Kidney (tissue), 13 donors: ENCODE measurements at regions not wholly inside any gene's neighbourhood (a gene's known extent, or its start where the extent isn't known, plus 50 kb on each side); places are given as distances from the start of the nearest gene placed in this dataset.
A peak's percentile ranks its signal among the peaks of the same experiment; 100 is the strongest.

Experiments
- DNase-seq, 5 donors: peaks; one replicate each; pipeline ENCODE4 v3.0.0-alpha.2; 2013 to 2020
- FAIRE-seq: peaks from 2 replicates; lab custom pipeline; 2012; peaks lifted over from hg19 to GRCh38; lab: Jason Lieb, UNC
- H3K27ac ChIP-seq, 2 donors: one replicate each; pipeline ENCODE4 v1.7.0; 2013; ENCODE audit warnings: low read depth in 2 of 2, low read length in 2 of 2, inconsistent platforms in 1 of 2
- H3K27me3 ChIP-seq: one replicate; pipeline ENCODE4 v1.7.1; 2013; ENCODE audit warnings: low read length, inconsistent platforms; ENCODE audit not compliant: control insufficient read depth, insufficient read depth
- H3K36me3 ChIP-seq, 3 donors: one replicate each; pipeline versions ENCODE4 v1.7.0 to v1.7.1; 2013; ENCODE audit warnings: low read length in 3 of 3, control low read depth in 1 of 3, inconsistent platforms in 1 of 3; ENCODE audit not compliant: insufficient read depth in 3 of 3, control insufficient read depth in 2 of 3
- H3K4me1 ChIP-seq, 3 donors: one replicate each; pipeline versions ENCODE4 v1.7.0 to v1.7.1; 2013; ENCODE audit warnings: low read length in 3 of 3, inconsistent platforms in 1 of 3, low read depth in 1 of 3; ENCODE audit not compliant: control insufficient read depth in 2 of 3, insufficient read depth in 2 of 3
- H3K4me3 ChIP-seq, 3 donors: one replicate each; pipeline versions ENCODE4 v1.7.0 to v1.8.1; 2013; ENCODE audit warnings: low read length in 3 of 3, control low read depth in 1 of 3, inconsistent platforms in 1 of 3
- H3K9ac ChIP-seq, 3 donors: one replicate each; pipeline versions ENCODE4 v1.7.0 to v1.7.1; 2013; ENCODE audit warnings: low read length in 3 of 3, control low read depth in 1 of 3, inconsistent platforms in 1 of 3
- H3K9me3 ChIP-seq, 3 donors: one replicate each; pipeline versions ENCODE4 v1.7.0 to v1.7.1; 2013; ENCODE audit warnings: low read length in 3 of 3, control low read depth in 1 of 3, inconsistent platforms in 1 of 3; ENCODE audit not compliant: control insufficient read depth in 2 of 3, insufficient read depth in 1 of 3
- CTCF ChIP-seq: IDR thresholded peaks from 3 replicates; pipeline ENCODE4 v1.5.1; 2012; ENCODE audit warnings: mild to moderate bottlenecking, moderate library complexity, borderline replicate concordance; ENCODE audit not compliant: insufficient read depth; ENCODE audit errors: extremely low read depth
- intact Hi-C: fragments of 100-400 bp; cut with DNase I; formaldehyde crosslinking; loops from one replicate; pipeline ENCODE4 v1.11.1; 2022
- donor health status: control.
- donor health status: control.
- donor health status: control.
- donor health status: control.
- donor health status: control.
- donor health status: DM: yes; HTN: yes; CAD: no.
- donor health status: Normal renal cell carcinoma (clear cell type).

- DNase-seq: no peak
- Histone ChIP-seq H3K36me3 (no peaks in the 10 kb centered on the region), H3K27me3 (no peaks in the 10 kb centered on the region), H3K27ac (no peak overlapping the region), H3K9ac (no peak overlapping the region), H3K4me1 (peaks cover 0 to 6% (median 0%) of the 10 kb centered on the region in 3 donors), H3K9me3 (no peaks in the 10 kb centered on the region), H3K4me3 (no peak overlapping the region)
- intact Hi-C loops: no loop called here
- TF ChIP-seq CTCF: no peak
- FAIRE-seq: no peak
These were observed 221.1 kb downstream of the SNX10 start for GRCh38 chr7:26512737-26513136.

DNA sequence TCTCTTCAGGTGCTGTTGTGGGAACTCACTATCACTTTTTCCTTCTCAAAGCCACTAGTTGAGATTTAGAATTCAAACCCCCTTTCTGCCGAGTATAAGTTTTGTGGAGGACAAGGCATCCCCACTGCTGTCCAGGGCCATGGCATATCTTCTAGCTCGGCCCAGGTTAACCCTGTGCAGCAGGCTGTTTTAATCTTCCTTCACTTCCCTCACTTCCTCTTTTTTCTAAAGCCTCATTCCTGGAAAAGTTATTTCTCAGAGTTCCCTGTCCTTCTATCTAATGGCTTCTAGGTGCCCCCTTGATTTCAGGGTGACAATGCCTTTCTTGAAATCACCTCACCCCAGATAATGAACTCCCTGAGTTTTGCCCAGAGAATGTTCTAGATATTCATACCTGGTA lies 222.3 kb downstream of the SNX10 start:
- Histone ChIP-seq H3K27me3 (no peaks in the 10 kb centered on the region), H3K9me3 (no peaks in the 10 kb centered on the region), H3K27ac (no peak overlapping the region), H3K4me3 (no peak overlapping the region), H3K4me1 (peaks cover 0 to 6% (median 0%) of the 10 kb centered on the region in 3 donors), H3K9ac (no peak overlapping the region), H3K36me3 (no peaks in the 10 kb centered on the region)
- intact Hi-C loops: no loop called here
- DNase-seq (no peak), FAIRE-seq (no peak)
- TF ChIP-seq CTCF: no peak

GRCh38 chr7:26514633-26515032 lies 223.0 kb downstream of the SNX10 start:
- DNase-seq (peak in 3 of 5 donors; percentile 68 to 82 (median 72)), FAIRE-seq (no peak)
- Histone ChIP-seq H3K36me3 (no peaks in the 10 kb centered on the region), H3K27me3 (no peaks in the 10 kb centered on the region), H3K27ac (no peak overlapping the region), H3K9ac (no peak overlapping the region), H3K4me1 (peaks cover 0 to 6% (median 0%) of the 10 kb centered on the region in 3 donors), H3K4me3 (no peak overlapping the region), H3K9me3 (no peaks in the 10 kb centered on the region)
- intact Hi-C loops: no loop called here
- TF ChIP-seq CTCF: no peak

DNA sequence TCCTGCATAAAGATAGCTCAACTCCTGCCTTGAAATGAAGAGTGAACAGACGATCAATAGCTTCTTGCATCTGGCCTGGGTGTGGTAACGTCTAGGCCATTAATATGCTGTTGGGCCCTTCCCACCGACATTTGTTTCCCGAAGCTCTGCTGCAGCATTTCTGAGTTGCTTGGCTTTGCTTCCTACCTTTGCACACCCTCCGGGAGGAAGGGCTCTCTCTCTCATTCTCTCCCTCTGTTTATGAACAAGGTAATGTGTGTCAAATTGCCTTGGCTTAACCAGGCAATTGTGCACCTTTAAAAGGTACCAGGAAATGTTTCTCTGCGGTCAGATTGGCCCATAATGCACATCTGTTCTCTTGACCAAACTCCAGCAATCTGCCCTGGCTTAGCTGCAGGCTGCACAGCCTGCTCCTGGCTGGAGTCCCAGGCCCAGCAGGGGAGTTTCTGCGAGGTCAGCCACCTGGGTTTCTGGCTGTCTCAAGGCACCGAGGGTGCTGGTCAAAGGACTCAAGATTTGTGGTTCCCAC lies 223.7 kb downstream of the SNX10 start:
- Histone ChIP-seq H3K9ac (no peak overlapping the region), H3K9me3 (no peaks in the 10 kb centered on the region), H3K36me3 (no peaks in the 10 kb centered on the region), H3K4me3 (no peak overlapping the region), H3K27ac (peak overlapping the region in 1 of 2 donors; percentile 34), H3K4me1 (peaks cover 0 to 6% (median 0%) of the 10 kb centered on the region in 3 donors), H3K27me3 (no peaks in the 10 kb centered on the region)
- intact Hi-C loops: no loop called here
- TF ChIP-seq CTCF: no peak
- FAIRE-seq (no peak), DNase-seq (peak in 1 of 5 donors; percentile 84)
